ENCODE measurements at regions not wholly inside any gene's neighbourhood (a gene's known extent, or its start where the extent isn't known, plus 50 kb on each side); places are given as distances from the start of the nearest gene placed in this dataset.
A peak's percentile ranks its signal among the peaks of the same experiment; 100 is the strongest.

- peaks cover 14% of the 10 kb centered on the region for H3K9me3 Mint-ChIP-seq
- peaks cover 7% of the 10 kb centered on the region for H3K36me3 Mint-ChIP-seq (ENCODE audit: low read depth)
- H3K27me3 Mint-ChIP-seq (ENCODE audit: insufficient read depth): peaks cover 2% of the 10 kb centered on the region
Measured at GRCh38 chr6:156033598-156033997, 578.0 kb upstream of the NOX3 start.

GRCh38 chr6:156031516-156031915, 575.9 kb upstream of the NOX3 start:
- Mint-ChIP-seq H3K27ac (no peak overlapping the region), H3K9me3 (peaks cover 14% of the 10 kb centered on the region), H3K4me1 (ENCODE audit: low read depth) (peaks cover 12% of the 10 kb centered on the region), H3K36me3 (ENCODE audit: low read depth) (peaks cover 7% of the 10 kb centered on the region), H3K4me3 (no peak overlapping the region), H3K27me3 (ENCODE audit: insufficient read depth) (peaks cover 2% of the 10 kb centered on the region)
- no peak for TF ChIP-seq CTCF (IDR thresholded peaks at IDR 0.05)
- DNase-seq: no peak

More at GRCh38 chr6:156033598-156033997, 578.0 kb upstream of the NOX3 start:
- TF ChIP-seq CTCF (IDR thresholded peaks at IDR 0.05): no peak
- H3K27ac Mint-ChIP-seq: no peak overlapping the region
- H3K4me1 Mint-ChIP-seq (ENCODE audit: low read depth): peaks cover 7% of the 10 kb centered on the region
- no peak for DNase-seq
- no peak overlapping the region for H3K4me3 Mint-ChIP-seq

- Mint-ChIP-seq H3K27me3 (ENCODE audit: insufficient read depth) (peaks cover 2% of the 10 kb centered on the region), H3K27ac (no peak overlapping the region), H3K4me3 (no peak overlapping the region), H3K36me3 (ENCODE audit: low read depth) (peaks cover 14% of the 10 kb centered on the region), H3K9me3 (peaks cover 22% of the 10 kb centered on the region), H3K4me1 (ENCODE audit: low read depth) (peaks cover 12% of the 10 kb centered on the region)
- TF ChIP-seq CTCF (IDR thresholded peaks at IDR 0.05): no peak
- DNase-seq: no peak
Measured at GRCh38 chr6:156030053-156030452, 574.4 kb upstream of the NOX3 start.

GRCh38 chr6:156029286-156029985, 573.8 kb upstream of the NOX3 start:
- Mint-ChIP-seq H3K36me3 (ENCODE audit: low read depth) (peaks cover 17% of the 10 kb centered on the region), H3K4me1 (ENCODE audit: low read depth) (peaks cover 12% of the 10 kb centered on the region), H3K4me3 (no peak overlapping the region), H3K27me3 (ENCODE audit: insufficient read depth) (peaks cover 2% of the 10 kb centered on the region), H3K27ac (no peak overlapping the region), H3K9me3 (peaks cover 24% of the 10 kb centered on the region)
- TF ChIP-seq CTCF (IDR thresholded peaks at IDR 0.05): no peak
- DNase-seq: no peak

- Mint-ChIP-seq H3K9me3 (peaks cover 23% of the 10 kb centered on the region), H3K36me3 (ENCODE audit: low read depth) (peaks cover 16% of the 10 kb centered on the region), H3K4me3 (peak overlapping the region; percentile 40), H3K27me3 (ENCODE audit: insufficient read depth) (peaks cover 2% of the 10 kb centered on the region), H3K27ac (peak overlapping the region; percentile 82), H3K4me1 (ENCODE audit: low read depth) (peaks cover 12% of the 10 kb centered on the region)
- TF ChIP-seq CTCF (IDR thresholded peaks at IDR 0.05): no peak
- DNase-seq: peak; percentile 41
Measured at GRCh38 chr6:156028335-156029131, 572.9 kb upstream of the NOX3 start.

Measured in HFFc6 (cell line).